GM10266 (cell line): ENCODE measurements at regions not wholly inside any gene's neighbourhood (a gene's known extent, or its start where the extent isn't known, plus 50 kb on each side); places are given as distances from the start of the nearest gene placed in this dataset.
"Not testable (repeated sequence)": the region's sequence is repeated elsewhere in the genome, so short reads cannot be mapped to it uniquely, and the experiment has no call there.

Experiments used
- DNase-seq: peaks from one replicate; pipeline ENCODE4 v3.0.0; 2012; ENCODE audit errors: extremely low spot score
- CTCF ChIP-seq: IDR thresholded peaks from 2 replicates; pipeline ENCODE4 v1.5.1; 2012; ENCODE audit warnings: mild to moderate bottlenecking, low read depth; ENCODE audit not compliant: control insufficient read depth, insufficient read depth; ENCODE audit errors: missing control alignments

DNA sequence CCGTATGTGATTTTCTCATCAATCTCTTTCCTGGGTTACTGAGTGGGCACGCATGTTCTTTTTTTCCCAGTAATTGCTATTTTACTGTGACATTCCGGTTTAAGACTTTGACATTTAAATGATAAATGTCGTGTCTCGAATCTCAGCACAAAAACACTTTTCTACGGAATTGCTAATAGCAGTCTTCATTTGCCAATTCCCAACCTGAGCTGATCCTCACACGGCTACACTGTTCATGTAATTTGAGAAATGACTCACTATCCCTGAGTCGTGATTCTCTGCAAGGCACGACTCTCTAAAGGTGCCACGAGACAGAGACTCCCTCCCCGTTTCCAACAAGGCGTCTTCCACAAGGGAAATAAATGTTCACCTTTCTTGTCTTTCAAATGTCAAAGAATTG is 88.7 kb upstream of the USP29 start:
- no peak for DNase-seq
- TF ChIP-seq CTCF, result no peak

- DNase-seq, result no peak
Observed at GRCh38 chr19:57033576-57033975, 86.2 kb upstream of the USP29 start.

DNA sequence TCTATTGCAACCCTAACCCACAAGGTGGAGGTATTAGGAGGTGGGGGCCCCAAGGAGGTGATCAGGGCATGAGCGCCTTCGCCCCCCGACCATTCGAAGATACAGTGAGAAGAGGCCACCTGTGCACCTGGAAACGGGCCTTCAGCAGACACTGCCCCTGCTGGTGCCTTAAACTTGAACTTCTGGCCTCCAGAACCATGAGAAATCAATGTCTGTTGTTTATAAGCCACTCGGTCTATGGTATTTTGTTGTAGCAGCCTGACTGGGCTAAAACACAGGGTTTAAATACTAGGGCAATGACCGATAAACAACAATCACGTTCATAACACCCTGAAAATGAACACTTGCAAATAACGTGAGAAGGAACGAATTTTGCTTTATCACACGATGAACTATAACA is 85.2 kb upstream of the USP29 start:
- no peak for DNase-seq
- TF ChIP-seq CTCF, result no peak

More at GRCh38 chr19:57033576-57033975, 86.2 kb upstream of the USP29 start:
- TF ChIP-seq CTCF, result no peak

- not testable (repeated sequence) for DNase-seq
Observed at GRCh38 chr19:57035740-57036139, 84.0 kb upstream of the USP29 start.

GRCh38 chr19:57037556-57037955 is 82.2 kb upstream of the USP29 start:
- TF ChIP-seq CTCF, result no peak
- DNase-seq, result no peak

- no peak for DNase-seq
- TF ChIP-seq CTCF, result no peak
Observed at GRCh38 chr19:57047743-57048142, 72.0 kb upstream of the USP29 start.

DNA sequence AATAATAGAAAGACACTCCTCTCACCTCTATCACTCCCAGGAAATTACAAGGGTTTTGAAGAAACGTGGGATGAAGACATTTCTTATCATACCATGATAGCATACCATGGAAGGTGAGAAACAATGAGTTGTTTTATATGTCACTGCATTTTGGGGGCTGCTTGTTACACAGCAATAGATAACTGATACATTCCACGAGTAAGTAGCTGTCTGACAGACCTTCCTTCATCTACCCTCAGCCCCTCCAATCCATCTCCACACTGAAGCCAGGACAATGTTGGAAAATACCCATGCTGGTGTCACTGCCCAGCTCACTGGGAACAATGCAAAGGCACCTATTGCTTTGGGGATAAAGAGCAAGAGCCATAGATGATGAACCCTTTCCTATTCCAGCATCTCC is 68.9 kb upstream of the USP29 start:
- no peak for TF ChIP-seq CTCF

GRCh38 chr19:57052081-57052480 is 67.7 kb upstream of the USP29 start:
- DNase-seq, result no peak
- TF ChIP-seq CTCF, result no peak

More for the DNA sequence above, 68.9 kb upstream of the USP29 start:
- no peak for DNase-seq
